Suprapubic skin (tissue), 4 donors: ENCODE measurements at regions not wholly inside any gene's neighbourhood (a gene's known extent, or its start where the extent isn't known, plus 50 kb on each side); places are given as distances from the start of the nearest gene placed in this dataset.

ENCODE experiments used
- DNase-seq, 2 donors: peaks; one replicate each; pipeline ENCODE4 v3.0.0-alpha.2; 2019; ENCODE audit warnings: low spot score in 2 of 2
- H3K27ac ChIP-seq: fragments of 200-600 bp; sonication (generic); one replicate; pipeline ENCODE4 v1.5.1; 2019
- H3K27me3 ChIP-seq: fragments of 200-600 bp; sonication (generic); one replicate; pipeline ENCODE4 v1.5.1; 2019
- H3K36me3 ChIP-seq: fragments of 200-600 bp; sonication (generic); one replicate; pipeline ENCODE4 v1.5.1; 2019
- H3K4me1 ChIP-seq: fragments of 200-600 bp; sonication (generic); one replicate; pipeline ENCODE4 v1.5.1; 2019
- H3K4me3 ChIP-seq: fragments of 200-600 bp; sonication (generic); one replicate; pipeline ENCODE4 v1.5.1; 2019; ENCODE audit warnings: mild to moderate bottlenecking
- H3K9me3 ChIP-seq: fragments of 200-600 bp; sonication (generic); one replicate; pipeline ENCODE4 v1.5.1; 2019
- CTCF ChIP-seq, 2 donors: fragments of 200-600 bp in 1 of 2; fragments of 450-650 bp in 1 of 2; sonication (generic) in 1 of 2; IDR thresholded peaks; one replicate each; pipeline ENCODE4 v1.5.1; 2016 to 2019; ENCODE audit warnings: antibody characterized with exemption in 2 of 2, mild to moderate bottlenecking in 1 of 2, moderate library complexity in 1 of 2
- EP300 ChIP-seq: sonication (generic); formaldehyde crosslinking; IDR thresholded peaks from one replicate; pipeline ENCODE4 v1.6.1; 2017; ENCODE audit warnings: antibody characterized with exemption
- POLR2A ChIP-seq, 2 donors: fragments of 450-650 bp; IDR thresholded peaks; one replicate each; pipeline ENCODE4 v1.6.1; 2017; ENCODE audit warnings: antibody characterized with exemption in 2 of 2, mild to moderate bottlenecking in 2 of 2, moderate library complexity in 2 of 2
- POLR2AphosphoS5 ChIP-seq, 3 donors: sonication (generic); formaldehyde crosslinking; IDR thresholded peaks; one replicate each; pipeline ENCODE4 v1.6.1; 2017; ENCODE audit warnings: antibody characterized with exemption in 3 of 3
- WGBS: methylation state at CpG from one replicate; pipeline ENCODE4 v1.1.5; 2018; 5-methylcytosine and 5-hydroxymethylcytosine counted together

- no peak overlapping the region for H3K4me3 ChIP-seq
- H3K27ac ChIP-seq, result no peak overlapping the region
- TF ChIP-seq POLR2AphosphoS5 (IDR thresholded peaks at IDR 0.05) (no peak), CTCF (IDR thresholded peaks at IDR 0.05) (no peak), EP300 (no peak), POLR2A (IDR thresholded peaks at IDR 0.05) (no peak)
- no peaks in the 10 kb centered on the region for H3K4me1 ChIP-seq
- DNase-seq, result no peak
- H3K9me3 ChIP-seq, result no peaks in the 10 kb centered on the region
- 57% methylated on average over 4 of the region's 4 CpGs for WGBS
- no peaks in the 10 kb centered on the region for H3K27me3 ChIP-seq
- H3K36me3 ChIP-seq, result no peaks in the 10 kb centered on the region
Observed at GRCh38 chr10:31171402-31172083, 139.9 kb upstream of the ZNF438 start.

- Histone ChIP-seq H3K36me3 (no peaks in the 10 kb centered on the region), H3K27ac (no peak overlapping the region), H3K27me3 (no peaks in the 10 kb centered on the region), H3K9me3 (no peaks in the 10 kb centered on the region), H3K4me1 (no peaks in the 10 kb centered on the region), H3K4me3 (no peak overlapping the region)
- 90% methylated on average over 1 of the region's 1 CpG for WGBS
- DNase-seq, result no peak
- no peak for TF ChIP-seq EP300
- no peak for TF ChIP-seq POLR2AphosphoS5 (IDR thresholded peaks at IDR 0.05)
- no peak for TF ChIP-seq POLR2A (IDR thresholded peaks at IDR 0.05)
- no peak for TF ChIP-seq CTCF (IDR thresholded peaks at IDR 0.05)
Observed at GRCh38 chr10:31172925-31173324, 141.3 kb upstream of the ZNF438 start.

- TF ChIP-seq CTCF (IDR thresholded peaks at IDR 0.05), result no peak
- no peak for TF ChIP-seq POLR2AphosphoS5 (IDR thresholded peaks at IDR 0.05)
- TF ChIP-seq POLR2A (IDR thresholded peaks at IDR 0.05), result no peak
- TF ChIP-seq EP300, result no peak
- H3K36me3 ChIP-seq, result no peaks in the 10 kb centered on the region
- whole genome bisulfite sequencing, result 92% methylated on average over 5 of the region's 5 CpGs
Observed at GRCh38 chr10:31173752-31174151, 142.1 kb upstream of the ZNF438 start.

GRCh38 chr10:31179091-31179680, 139.8 kb upstream of the ZEB1 start:
- Histone ChIP-seq H3K36me3 (no peaks in the 10 kb centered on the region), H3K9me3 (no peaks in the 10 kb centered on the region), H3K4me1 (no peaks in the 10 kb centered on the region), H3K4me3 (no peak overlapping the region), H3K27me3 (no peaks in the 10 kb centered on the region), H3K27ac (no peak overlapping the region)
- TF ChIP-seq CTCF (IDR thresholded peaks at IDR 0.05), result no peak
- 62% methylated on average over 5 of the region's 5 CpGs for WGBS
- no peak for DNase-seq

More at GRCh38 chr10:31173752-31174151, 142.1 kb upstream of the ZNF438 start:
- DNase-seq, result no peak
- Histone ChIP-seq H3K4me3 (no peak overlapping the region), H3K27ac (no peak overlapping the region), H3K9me3 (no peaks in the 10 kb centered on the region), H3K4me1 (no peaks in the 10 kb centered on the region), H3K27me3 (no peaks in the 10 kb centered on the region)

GRCh38 chr10:31186225-31187000, 132.6 kb upstream of the ZEB1 start:
- no peak overlapping the region for H3K27ac ChIP-seq
- H3K9me3 ChIP-seq, result no peaks in the 10 kb centered on the region
- H3K27me3 ChIP-seq, result no peaks in the 10 kb centered on the region
- H3K4me1 ChIP-seq, result no peaks in the 10 kb centered on the region
- H3K36me3 ChIP-seq, result no peaks in the 10 kb centered on the region
- no peak for DNase-seq
- TF ChIP-seq POLR2A (IDR thresholded peaks at IDR 0.05) (no peak), EP300 (no peak)
- 50% methylated on average over 7 of the region's 7 CpGs for WGBS
- H3K4me3 ChIP-seq, result no peak overlapping the region
